Stimulated activated CD8-positive, alpha-beta memory T cell treated with anti-CD3 and anti-CD28 coated beads, Interleukin-7, amount 100 ng/mL, for 4 hours (primary cell): ENCODE measurements at regions not wholly inside any gene's neighbourhood (a gene's known extent, or its start where the extent isn't known, plus 50 kb on each side); places are given as distances from the start of the nearest gene placed in this dataset.
"Not testable (repeated sequence)": the region's sequence is repeated elsewhere in the genome, so short reads cannot be mapped to it uniquely, and the experiment has no call there.

Experiments
- DNase-seq, 2 donors: peaks; one replicate each; pipeline ENCODE4 v3.0.0-alpha.2; 2020; ENCODE audit warnings: low read depth in 2 of 2

DNA sequence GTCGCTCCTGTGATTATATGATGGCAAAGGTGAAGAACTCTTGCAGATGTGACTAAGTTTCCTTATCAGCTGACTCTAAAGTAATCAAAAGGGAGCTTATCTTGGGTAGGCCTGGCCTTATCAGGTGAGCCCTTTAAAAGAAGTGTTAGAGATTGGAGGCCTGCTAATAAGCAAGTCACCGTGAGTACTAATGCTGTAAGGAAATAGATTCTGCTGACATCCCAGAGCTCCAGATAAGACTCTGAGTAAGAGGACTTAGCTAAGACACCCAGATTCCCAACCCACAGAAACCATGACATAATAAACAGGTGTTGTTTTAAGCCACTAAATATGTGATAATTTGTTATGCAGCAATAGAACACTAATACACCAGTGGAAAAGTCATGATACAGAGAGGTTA, 99.9 kb upstream of the FAM20A start:
- DNase-seq = no peak

DNA sequence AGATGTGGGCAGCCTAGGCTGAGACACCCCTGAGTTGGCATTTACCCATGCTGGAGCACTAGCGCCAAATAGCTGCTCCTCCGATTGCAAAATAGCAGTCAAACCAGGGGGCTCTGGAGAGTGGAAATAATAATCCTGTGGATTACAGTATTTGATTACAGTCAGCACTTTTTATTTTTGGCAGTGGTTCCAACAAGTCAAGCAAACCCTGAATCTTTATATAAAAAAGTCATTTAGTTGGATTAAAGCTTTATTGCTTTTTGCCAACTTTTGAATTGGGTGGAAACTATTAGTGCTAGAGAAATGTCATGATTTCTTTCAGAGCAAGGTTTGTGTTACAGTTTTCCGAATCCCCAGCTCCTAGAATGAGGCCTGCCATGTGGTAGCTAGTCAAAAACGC, 99.3 kb upstream of the FAM20A start:
- no peak for DNase-seq

DNA sequence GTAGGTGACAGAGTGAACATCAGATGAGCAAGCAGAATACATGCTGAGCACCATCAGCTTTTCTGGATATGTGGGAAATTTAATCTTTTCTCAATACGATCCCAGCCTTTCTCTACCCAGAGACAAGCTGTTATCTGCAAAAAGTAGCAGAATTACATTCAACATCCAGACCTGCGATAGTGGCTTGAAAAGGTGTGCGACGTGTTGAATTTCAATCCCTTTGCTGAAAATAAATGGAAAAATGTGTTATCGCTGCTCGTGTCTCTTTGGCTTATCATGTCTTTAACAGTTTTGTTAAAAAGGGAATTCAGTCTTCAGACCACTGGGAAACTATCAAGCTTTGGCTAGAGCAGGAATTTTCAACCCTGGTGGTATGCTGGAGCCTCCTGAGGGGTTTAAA, 98.8 kb upstream of the FAM20A start:
- no peak for DNase-seq

DNA sequence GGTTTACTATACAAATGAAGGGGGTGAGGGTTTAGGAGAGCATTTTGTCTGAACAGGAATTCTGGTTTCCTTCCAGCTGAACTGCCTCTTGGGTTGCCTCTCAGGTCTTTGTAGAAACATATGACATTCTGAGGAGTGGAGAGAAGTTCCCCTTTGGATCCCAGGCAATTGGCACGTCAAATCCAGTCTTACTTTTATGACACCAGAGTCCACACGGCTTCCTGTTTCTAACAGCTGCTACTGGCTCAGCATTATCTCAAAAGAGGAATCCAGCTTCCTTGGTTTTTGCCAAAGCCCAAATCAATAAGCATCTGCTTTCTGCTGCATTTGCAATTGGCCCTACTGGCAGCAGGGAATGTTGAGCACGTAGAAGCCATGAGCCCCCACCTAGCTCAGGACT, 97.6 kb upstream of the FAM20A start:
- DNase-seq = no peak

DNA sequence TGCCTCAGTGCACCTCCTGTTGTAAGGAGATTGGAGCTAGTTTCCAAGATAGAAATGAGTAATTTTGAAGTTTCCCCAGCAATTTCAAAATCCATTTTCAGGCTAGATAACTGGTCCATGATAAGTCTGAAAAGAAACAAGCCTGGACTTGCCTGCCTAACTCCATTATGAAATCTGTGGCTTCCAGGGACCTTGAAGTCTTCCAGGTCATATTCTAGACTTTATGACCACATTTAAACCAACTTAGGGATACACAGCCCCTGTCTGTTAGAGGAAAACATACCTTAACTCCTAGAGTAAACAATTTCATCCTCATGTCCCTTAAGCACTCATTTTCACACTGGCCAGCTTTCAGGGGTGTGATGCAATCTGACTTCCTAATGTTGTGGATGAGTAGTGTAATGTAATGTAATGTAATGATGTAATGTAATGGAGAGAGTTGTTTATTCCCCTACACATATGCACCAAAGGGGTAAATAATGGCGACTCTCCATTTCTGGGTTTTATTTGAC, 96.7 kb upstream of the FAM20A start:
- DNase-seq = no peak

DNA sequence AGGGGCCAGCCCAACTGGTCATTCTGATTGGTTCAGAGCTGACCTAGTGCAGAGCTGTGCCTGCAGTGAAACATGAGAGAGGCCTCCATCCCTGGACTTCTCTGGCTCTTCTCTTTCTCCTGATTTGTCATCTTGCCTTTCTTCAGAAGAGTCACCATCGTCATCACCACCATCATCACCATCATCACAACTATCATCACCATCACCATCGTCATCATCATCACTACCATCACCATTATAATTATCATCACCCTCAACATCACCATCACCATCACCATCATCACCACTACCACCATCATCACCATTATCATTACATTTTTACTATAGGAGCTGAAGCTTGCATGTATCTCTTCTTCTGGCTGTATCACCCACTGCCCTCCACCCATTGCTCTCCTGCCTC, 94.5 kb upstream of the FAM20A start:
- DNase-seq = no peak

DNA sequence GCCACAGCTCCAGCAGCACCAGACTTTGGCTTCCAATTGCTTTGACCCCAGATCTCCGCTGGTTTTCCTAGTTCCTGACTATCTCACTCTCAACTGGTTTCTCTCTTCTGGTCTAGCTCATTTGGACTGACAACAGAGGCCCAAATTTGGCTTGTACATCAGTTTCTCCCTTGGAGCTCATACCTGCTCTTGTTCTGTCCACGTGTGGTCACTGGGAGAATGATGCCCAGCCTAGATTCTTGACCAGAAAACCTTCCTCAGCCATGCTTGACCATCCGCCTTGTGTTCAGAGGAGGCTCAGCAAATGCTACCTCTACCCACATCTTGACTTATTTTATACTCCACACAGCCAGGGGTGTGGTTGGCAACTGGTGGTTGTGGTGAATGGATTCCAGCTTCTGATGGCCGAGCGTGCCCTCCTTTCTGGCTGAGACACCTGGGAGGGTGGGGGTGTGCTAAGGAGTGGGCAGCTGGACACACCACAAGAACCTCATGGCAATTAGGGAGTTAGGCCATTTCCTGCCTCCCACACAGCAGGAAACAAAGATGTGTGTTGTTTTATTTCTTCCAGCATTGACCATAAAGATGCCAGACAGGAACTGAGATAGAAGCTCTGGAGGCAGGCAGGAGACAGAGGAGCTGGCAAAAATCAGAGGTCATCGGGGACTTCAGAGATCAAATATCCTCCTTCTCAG, 93.8 kb upstream of the FAM20A start:
- no peak for DNase-seq

DNA sequence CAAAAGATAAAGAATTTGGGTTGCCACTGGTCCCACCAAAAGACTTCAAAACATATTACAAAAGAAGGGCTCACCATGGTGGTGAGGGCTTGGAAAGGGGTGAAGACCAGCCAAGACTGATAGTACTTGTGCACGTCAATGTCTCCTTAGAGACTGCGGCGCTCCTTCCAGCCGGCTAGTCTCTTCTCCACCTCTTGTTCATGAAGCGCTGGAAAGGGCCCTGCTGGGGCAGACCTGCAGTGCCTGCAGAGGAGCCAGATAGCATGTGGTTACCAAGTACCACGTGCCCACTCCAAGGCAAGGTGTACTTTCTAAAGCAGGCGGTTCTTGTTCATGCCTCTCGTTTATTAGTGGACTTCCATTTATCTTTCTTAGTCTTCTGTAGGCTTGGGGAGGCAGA, 92.7 kb upstream of the FAM20A start:
- DNase-seq = no peak

DNA sequence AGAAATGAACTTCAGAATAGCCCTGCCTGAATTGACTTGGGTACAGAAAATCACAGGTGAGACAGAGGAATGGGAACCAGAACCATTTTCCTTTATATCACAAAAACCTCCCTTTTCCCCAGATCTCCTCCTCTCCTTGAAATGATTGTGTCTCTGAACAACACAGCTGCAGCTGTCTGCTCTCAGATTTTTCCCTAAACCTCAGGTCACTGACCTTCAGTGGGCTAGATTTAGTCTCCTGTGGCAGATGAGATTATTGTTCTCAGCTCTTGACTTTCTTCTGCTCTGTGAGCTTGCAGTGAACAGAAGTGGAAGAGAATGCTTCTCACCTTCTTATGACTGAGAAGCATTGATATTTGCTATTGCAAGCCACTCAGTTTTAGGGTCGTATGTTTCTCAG, 92.3 kb upstream of the FAM20A start:
- no peak for DNase-seq

DNA sequence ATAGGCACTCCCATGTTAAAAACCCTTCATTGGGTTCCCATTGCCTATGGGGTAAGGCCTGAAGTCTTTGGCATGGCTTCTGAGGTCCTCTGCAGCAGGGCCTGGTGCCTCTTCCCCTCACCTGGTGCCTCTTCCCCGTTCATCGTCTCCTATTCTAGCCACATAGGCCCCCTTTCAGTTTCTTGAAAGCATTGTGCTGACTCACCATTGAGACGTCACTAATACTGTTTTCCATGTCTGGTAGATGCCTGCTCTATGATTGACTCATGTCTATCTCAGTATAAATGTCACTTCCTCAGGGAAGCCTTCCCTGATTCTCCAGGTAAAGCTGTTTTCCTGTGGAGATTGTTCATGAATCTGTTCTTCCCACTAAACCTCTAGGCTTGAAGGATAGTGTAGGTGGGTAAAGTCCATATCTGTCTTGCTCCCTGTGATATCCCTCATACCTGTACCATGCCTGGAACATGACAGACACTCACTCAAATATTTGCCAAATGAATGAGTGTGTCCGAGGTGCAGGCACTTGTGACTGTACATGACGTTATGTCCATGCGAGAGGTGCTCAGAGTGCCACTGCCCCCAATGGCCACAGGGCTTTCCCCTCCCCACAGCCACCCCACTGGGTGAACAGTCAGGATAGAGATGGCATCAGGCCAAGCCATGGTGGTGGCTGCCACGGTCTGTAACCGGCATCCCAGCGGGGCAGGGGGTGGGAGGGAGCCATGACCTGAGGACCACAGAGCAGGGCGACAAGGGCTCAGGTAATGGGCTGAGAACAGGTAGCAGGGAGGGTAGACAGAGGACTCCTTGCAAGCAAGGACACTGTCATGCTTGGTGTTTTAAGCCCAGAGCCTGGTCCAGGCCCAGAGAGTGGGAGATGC, 85.2 kb upstream of the FAM20A start:
- DNase-seq = no peak

DNA sequence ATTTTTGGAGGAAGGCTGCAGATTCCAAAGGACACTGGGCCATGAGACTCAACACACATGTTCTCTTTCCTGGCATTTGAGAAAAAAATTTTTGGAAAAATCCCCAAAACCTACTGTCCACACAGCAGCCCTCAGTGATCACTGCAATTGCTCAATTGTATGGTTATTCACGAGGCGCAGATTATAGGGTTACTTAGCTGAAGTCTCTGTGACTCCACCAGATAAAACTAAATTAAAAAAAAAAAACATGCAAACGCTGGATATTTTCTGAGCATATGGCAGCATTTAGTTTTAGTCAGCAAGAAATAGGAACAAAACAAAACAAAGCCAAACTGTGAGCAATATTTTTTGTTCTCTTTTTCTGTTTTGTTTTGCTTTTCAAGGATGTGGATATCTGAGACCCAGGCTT, 83.8 kb upstream of the FAM20A start:
- DNase-seq = no peak

DNA sequence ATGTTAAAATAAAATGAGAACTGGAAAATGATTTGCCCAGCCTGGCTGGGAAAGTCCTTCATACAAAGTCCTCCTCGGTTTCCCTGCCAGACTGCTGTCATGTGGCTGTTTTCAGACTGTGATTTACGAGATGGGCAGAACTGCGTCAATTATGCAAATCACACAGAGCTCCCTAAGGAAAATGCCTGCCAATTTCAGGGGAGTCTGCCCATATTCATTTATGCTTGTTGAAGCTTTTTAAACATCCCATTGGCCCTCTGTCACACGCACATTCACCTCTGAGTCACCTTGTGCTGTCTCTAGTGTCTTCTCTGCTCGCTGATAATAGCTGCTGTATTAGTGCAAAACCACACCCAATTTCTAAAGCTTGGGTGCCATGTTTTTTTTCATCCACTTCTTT, 81.7 kb upstream of the FAM20A start:
- DNase-seq = no peak

DNA sequence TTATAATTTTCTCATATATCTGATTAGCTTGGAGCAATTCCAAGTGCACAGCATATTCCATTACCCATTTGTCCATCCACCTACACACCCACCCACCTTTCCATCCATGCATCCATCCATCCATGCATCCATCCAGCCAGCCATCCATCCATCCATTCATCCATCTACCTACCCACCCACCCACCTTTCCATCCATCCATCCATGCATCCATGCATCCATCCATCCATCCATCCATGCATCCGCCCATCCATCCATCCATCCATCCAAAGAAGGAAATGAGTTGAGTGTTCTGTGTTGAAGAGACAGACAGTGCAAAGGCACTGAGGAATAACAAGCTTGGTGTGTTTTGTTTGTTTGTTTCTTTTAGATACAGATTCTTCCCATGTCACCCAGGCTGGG, 78.7 kb upstream of the FAM20A start:
- no peak for DNase-seq

DNA sequence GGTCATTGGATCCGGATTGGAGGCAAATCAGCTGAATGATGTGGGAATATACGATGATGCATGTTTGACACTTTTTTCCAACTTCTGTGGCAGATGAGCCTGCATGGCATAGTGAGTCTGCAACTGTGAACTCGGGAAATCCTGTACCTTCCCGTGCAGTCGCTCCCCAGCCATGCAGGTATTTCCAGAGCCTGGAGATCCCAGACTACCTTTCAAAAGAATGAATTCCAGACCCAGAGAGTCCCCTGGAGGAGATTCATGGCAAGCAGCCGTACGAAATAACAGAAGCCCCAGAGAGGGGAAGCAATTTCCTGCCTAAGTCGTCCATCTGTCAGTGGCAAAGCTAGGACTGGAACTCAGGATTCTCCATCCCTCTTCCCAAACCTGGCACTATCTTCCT, 75.7 kb upstream of the FAM20A start:
- no peak for DNase-seq

DNA sequence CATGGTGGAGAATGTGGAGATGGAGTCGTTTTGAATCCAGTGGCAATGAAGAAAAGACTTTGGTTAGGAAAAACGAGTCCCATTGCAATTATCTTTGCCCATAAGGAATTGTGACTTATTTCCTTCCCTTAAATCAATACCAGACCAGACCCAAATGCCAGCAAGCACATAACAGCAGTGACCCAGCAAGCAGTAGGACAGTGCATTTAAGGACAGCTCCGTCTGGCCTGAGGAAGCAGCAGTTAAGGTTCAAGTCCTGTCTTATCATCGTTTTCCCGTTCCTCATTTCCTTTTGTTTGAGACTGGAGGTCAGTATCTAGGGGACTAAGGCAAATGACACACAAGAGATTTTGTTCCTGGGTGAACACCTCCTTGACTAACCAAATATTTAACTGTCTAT, 74.6 kb upstream of the FAM20A start:
- DNase-seq = no peak

DNA sequence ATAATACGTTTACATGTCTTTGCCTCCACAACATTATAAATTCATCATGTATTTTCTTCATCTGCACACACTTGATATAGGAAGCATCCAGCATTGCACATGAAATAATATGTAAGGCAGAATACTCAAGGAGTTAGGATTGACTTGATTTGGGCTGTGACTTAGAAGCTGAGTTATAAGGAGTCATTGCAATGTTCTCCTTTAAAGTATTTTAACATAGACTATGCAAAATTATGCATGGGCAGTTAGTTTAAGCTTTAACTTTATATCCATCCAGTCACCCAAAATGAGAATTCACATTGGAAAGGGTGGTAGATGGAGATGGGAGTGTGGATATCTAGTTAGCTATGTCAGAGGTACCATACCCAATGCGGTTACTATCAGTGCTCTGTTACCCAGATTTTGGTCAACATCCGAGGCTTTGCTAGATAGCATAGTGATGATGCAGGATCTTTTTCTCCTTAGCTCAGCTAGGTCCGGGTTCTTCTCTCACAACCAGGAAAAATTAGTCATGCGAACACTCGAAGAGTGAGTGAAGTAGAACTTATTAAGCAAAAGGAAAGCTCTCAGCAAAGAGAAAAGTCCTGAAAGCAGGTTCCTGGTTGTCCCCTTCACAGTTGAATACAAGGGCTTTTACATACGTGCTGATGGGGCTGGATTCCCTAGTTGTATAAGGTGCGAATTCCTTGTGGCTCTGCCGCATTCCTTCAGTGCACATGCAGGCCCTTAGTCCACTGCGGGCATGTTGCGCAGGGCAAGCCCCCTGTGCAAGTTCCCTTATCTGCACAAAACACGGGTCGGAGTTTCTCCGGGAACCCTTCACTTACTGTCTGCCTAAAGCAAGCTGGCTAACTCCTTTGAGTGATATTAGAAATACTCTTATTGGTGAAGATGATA, 73.1 kb upstream of the FAM20A start:
- DNase-seq = no peak

DNA sequence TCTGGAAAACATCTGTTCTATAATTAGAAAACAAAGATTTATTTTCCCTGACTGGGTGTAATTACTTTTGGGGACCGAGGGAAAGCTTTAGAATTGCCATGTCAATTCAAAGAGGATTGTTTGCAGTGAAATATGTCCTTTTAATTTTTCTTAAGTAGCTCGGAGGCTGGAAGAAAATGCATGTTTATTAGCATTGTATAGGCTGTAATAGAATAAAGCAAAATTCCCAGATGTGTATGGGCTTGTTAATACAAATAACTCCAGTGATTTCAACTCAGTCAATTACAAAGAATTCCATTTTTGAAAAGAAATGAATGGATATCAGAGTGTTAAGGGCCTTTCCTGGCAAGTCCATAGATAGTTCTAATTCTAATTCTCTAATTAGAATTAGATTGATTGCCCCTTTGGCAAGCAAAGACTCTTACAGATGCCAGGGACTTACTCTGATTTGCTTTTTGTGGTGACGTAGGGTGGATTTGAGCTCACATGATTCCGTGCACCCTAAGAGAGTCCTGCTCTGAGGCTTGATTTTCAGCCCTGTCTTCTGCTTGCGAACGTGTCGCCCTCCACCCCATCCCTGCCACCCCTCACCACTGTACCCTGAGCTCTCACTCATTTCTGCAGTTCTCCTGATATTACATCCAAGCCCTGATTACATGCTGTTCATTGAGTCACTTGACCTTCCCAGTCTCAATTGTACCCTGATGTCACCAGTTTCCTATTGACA, 70.0 kb upstream of the FAM20A start:
- no peak for DNase-seq

DNA sequence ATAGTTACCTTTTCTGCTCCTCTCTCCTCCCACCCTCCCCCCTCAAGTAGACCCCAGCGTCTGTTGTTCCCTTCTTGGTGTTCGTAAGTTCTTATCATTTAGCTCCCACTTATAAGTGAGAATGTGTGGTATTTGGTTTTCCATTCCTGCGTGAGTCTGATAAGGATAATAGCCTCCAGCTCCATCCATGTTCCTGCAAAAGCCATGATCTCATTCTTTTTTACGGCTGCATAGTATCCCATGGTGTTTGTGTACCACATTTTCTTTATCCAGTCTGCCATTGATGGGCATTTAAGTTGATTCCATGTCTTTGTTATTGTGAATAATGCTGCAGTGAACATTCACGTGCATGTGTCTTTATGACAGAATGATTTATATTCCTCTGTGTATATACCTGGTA, 65.3 kb upstream of the FAM20A start:
- DNase-seq = not testable (repeated sequence)

DNA sequence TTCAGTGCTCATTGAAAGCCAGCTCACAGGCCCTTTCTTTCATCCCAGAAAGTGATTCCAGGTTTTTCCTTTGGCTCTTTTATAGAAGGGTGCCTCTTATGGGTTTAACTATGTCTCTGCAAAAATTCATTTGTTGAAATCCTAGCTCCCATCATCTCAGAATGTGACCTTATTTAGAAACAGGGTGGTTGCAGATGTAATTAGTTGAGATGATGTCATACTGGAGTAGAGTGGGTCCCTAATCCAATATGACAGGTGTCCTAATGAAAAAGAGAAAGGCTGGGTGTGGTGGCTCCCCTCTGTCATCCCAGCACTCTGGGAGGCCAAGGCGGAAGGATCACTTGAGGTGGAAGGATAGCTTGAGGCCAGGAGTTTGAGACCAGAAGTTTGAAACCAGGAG, 64.2 kb upstream of the FAM20A start:
- no peak for DNase-seq

DNA sequence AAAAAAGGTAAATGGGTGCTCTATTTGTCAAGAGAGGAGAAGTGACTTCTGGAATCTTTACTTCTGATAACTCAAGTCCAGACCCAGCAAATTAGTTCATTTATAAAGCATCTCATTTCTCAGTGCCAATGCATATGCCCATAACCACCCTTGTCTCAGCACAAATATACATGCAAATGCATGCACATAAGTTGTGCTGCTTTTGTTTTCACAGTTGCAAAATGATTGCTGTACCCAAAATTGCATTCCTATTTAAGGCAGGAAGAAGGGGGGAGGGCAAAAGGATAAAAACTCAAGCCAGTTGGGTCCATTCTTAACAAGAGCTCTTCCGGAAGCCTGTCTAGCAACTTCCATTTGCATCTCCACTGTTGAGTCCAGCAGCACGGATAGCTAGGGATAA, 61.3 kb upstream of the FAM20A start:
- no peak for DNase-seq

DNA sequence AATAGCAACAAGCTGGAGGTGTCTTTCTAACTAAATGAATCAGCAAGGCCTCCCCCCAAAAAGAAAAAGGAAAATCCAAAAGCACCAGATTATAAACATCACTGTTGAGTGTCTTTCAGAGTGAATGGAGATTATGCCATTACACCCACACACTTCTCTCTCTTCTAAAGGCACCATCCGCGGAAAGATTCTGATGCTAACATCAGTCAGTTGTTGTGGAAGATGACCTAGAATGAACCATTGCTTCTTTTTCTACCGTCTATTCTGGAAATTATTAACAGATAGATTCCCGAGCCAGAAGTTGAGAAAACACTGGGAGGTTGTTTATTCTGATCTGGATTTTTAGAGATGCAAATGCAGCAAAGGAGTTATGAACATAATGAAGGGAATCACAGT, 60.9 kb upstream of the FAM20A start:
- DNase-seq = no peak
